Left renal pelvis (tissue), 4 donors: ENCODE measurements at regions not wholly inside any gene's neighbourhood (a gene's known extent, or its start where the extent isn't known, plus 50 kb on each side); places are given as distances from the start of the nearest gene placed in this dataset.

Experiments
- DNase-seq, 4 donors: peaks; one replicate each; pipeline ENCODE4 v3.0.0-alpha.2; 2013; ENCODE audit warnings: low read depth in 4 of 4, low spot score in 3 of 4

DNA sequence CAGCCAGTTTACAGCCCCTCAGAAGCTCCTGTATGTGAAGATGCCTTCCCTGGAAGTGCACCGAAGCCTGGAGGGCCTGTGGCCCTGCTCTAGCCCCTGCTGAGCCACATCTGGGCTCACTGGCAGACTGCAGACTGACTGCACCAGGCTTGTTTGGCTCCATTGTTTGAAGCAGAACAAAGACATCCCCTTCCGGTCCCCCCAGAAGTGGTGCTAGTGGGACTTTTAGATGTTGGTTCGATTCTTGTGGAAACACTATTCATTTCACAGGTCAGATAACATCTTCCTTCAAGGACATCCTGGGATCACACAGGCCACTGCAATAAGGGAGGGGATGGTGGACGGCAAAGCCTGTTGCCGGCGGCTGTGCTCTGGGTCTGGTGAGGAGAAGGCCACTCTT is 57.8 kb upstream of the CBLN2 start:
- no peak for DNase-seq

DNA sequence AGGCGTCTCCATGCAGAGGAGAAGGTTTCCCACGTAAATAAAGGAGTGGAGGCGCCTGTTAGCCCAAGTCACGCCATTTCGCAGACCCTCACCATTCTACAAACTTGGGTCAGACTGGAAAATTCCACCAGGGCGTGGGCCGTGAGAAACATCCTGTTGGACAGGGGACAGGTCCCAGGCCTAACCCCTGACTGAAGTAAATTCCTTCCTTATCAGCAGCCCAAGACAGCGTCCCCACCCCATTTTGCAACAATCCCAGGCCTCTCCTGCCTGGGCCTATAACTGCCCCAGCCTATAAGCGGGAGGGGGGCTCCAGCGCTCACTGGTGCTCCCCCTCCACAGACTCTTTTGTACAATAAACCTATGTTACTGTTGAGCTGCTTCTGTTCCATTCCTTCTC is 57.3 kb upstream of the CBLN2 start:
- no peak for DNase-seq
